IPS-18c (cell line): ENCODE measurements at regions not wholly inside any gene's neighbourhood (a gene's known extent, or its start where the extent isn't known, plus 50 kb on each side); places are given as distances from the start of the nearest gene placed in this dataset.
"Not testable (repeated sequence)": the region's sequence is repeated elsewhere in the genome, so short reads cannot be mapped to it uniquely, and the experiment has no call there.

Source experiments
- H3K4me3 ChIP-seq: 2 replicates; pipeline ENCODE4 v1.7.0; 2013; ENCODE audit warnings: low read depth, mild to moderate bottlenecking, low read length, moderate library complexity; ENCODE audit not compliant: insufficient read depth
- H3K9me3 ChIP-seq: one replicate; pipeline ENCODE4 v1.6.1; 2013; ENCODE audit warnings: mild to moderate bottlenecking, low read length, moderate library complexity; ENCODE audit not compliant: control insufficient read depth, insufficient read depth

- H3K9me3 ChIP-seq, H3K4me3 ChIP-seq: not testable (repeated sequence)
These were observed 623.0 kb downstream of the UQCRFS1 start for GRCh38 chr19:28589991-28590411.

GRCh38 chr19:28586474-28586873 is 626.5 kb downstream of the UQCRFS1 start:
- no peak overlapping the region for H3K4me3 ChIP-seq
- no peaks in the 10 kb centered on the region for H3K9me3 ChIP-seq

GRCh38 chr19:28585796-28586195 is 627.2 kb downstream of the UQCRFS1 start:
- Histone ChIP-seq H3K9me3 (no peaks in the 10 kb centered on the region), H3K4me3 (no peak overlapping the region)

GRCh38 chr19:28583713-28584112 is 629.2 kb downstream of the UQCRFS1 start:
- Histone ChIP-seq H3K9me3 (no peaks in the 10 kb centered on the region), H3K4me3 (no peak overlapping the region)

- Histone ChIP-seq H3K9me3 (no peaks in the 10 kb centered on the region), H3K4me3 (no peak overlapping the region)
These were observed 629.7 kb downstream of the UQCRFS1 start for GRCh38 chr19:28583242-28583641.

- H3K4me3 ChIP-seq = no peak overlapping the region
- H3K9me3 ChIP-seq = no peaks in the 10 kb centered on the region
These were observed 630.2 kb downstream of the UQCRFS1 start for GRCh38 chr19:28582796-28583195.

GRCh38 chr19:28582344-28582743 is 630.6 kb downstream of the UQCRFS1 start:
- Histone ChIP-seq H3K4me3 (no peak overlapping the region), H3K9me3 (no peaks in the 10 kb centered on the region)

GRCh38 chr19:28581468-28581770 is 631.5 kb downstream of the UQCRFS1 start:
- H3K9me3 ChIP-seq = no peaks in the 10 kb centered on the region
- H3K4me3 ChIP-seq = no peak overlapping the region

GRCh38 chr19:28578786-28579505 is 634.0 kb downstream of the UQCRFS1 start:
- Histone ChIP-seq H3K9me3 (no peaks in the 10 kb centered on the region), H3K4me3 (no peak overlapping the region)

- H3K9me3 ChIP-seq = no peaks in the 10 kb centered on the region
These were observed 634.7 kb downstream of the UQCRFS1 start for GRCh38 chr19:28578208-28578607.

GRCh38 chr19:28577666-28578065 is 635.3 kb downstream of the UQCRFS1 start:
- no peak overlapping the region for H3K4me3 ChIP-seq
- H3K9me3 ChIP-seq = no peaks in the 10 kb centered on the region

More at GRCh38 chr19:28578208-28578607, 634.7 kb downstream of the UQCRFS1 start:
- no peak overlapping the region for H3K4me3 ChIP-seq

GRCh38 chr19:28577233-28577632 is 635.7 kb downstream of the UQCRFS1 start:
- Histone ChIP-seq H3K4me3 (no peak overlapping the region), H3K9me3 (no peaks in the 10 kb centered on the region)

- Histone ChIP-seq H3K4me3 (no peak overlapping the region), H3K9me3 (no peaks in the 10 kb centered on the region)
These were observed 637.1 kb downstream of the UQCRFS1 start for GRCh38 chr19:28575816-28576215.

GRCh38 chr19:28575312-28575711 is 637.6 kb downstream of the UQCRFS1 start:
- H3K9me3 ChIP-seq, H3K4me3 ChIP-seq: not testable (repeated sequence)

GRCh38 chr19:28574212-28574611 is 638.7 kb downstream of the UQCRFS1 start:
- Histone ChIP-seq H3K4me3 (no peak overlapping the region), H3K9me3 (no peaks in the 10 kb centered on the region)

- H3K4me3 ChIP-seq = no peak overlapping the region
- no peaks in the 10 kb centered on the region for H3K9me3 ChIP-seq
These were observed 643.5 kb downstream of the UQCRFS1 start for GRCh38 chr19:28569132-28570131.

- no peak overlapping the region for H3K4me3 ChIP-seq
These were observed 645.1 kb downstream of the UQCRFS1 start for GRCh38 chr19:28567834-28568233.

More at GRCh38 chr19:28567834-28568233, 645.1 kb downstream of the UQCRFS1 start:
- no peaks in the 10 kb centered on the region for H3K9me3 ChIP-seq
